Brain microvascular endothelial cell (primary cell): ENCODE measurements at regions not wholly inside any gene's neighbourhood (a gene's known extent, or its start where the extent isn't known, plus 50 kb on each side); places are given as distances from the start of the nearest gene placed in this dataset.

ENCODE experiments used
- DNase-seq: peaks from one replicate; pipeline ENCODE4 v3.0.0-alpha.2; 2020
- H3K27ac ChIP-seq: fragments of 250-450 bp; sonication (Bioruptor Pico); 2 replicates; pipeline ENCODE4 v1.5.1; 2020; ENCODE audit warnings: mild to moderate bottlenecking, moderate library complexity
- H3K27me3 ChIP-seq: fragments of 250-450 bp; sonication (Bioruptor Pico); replicated peaks from 2 replicates; pipeline ENCODE4 v1.5.1; 2020; ENCODE audit warnings: mild to moderate bottlenecking
- H3K36me3 ChIP-seq: fragments of 250-450 bp; sonication (Bioruptor Pico); replicated peaks from 2 replicates; pipeline ENCODE4 v1.5.1; 2020; ENCODE audit warnings: mild to moderate bottlenecking
- H3K4me3 ChIP-seq: 2 replicates; pipeline ENCODE4 v1.5.1; 2011; ENCODE audit warnings: low read depth, mild to moderate bottlenecking, control low read depth, low read length, moderate library complexity
- CTCF ChIP-seq: IDR thresholded peaks from 2 replicates; pipeline ENCODE4 v1.5.1; 2011; ENCODE audit warnings: low read depth, mild to moderate bottlenecking, moderate library complexity, low read length, control low read depth, inconsistent platforms; ENCODE audit errors: missing control alignments
- in situ Hi-C: cut with HindIII; loops from 2 replicates; pipeline ENCODE4 v1.10.0; 2017; ENCODE audit warnings: low sequenced_read_pairs, low pct_ligation_motif_present

- in situ Hi-C loops = no loop called here
Measured at GRCh38 chr13:94968757-94969086, 256.4 kb upstream of the SOX21 start.

GRCh38 chr13:94968040-94968756, 255.9 kb upstream of the SOX21 start:
- in situ Hi-C loops = no loop called here
- Histone ChIP-seq H3K27ac (no peak overlapping the region), H3K36me3 (no peaks in the 10 kb centered on the region), H3K27me3 (peaks cover 22% of the 10 kb centered on the region), H3K4me3 (peak overlapping the region; percentile 56)
- peak; percentile 51 for TF ChIP-seq CTCF
- DNase-seq = no peak

More at GRCh38 chr13:94968757-94969086, 256.4 kb upstream of the SOX21 start:
- no peak for DNase-seq
- no peaks in the 10 kb centered on the region for H3K36me3 ChIP-seq
- H3K27ac ChIP-seq = no peak overlapping the region
- TF ChIP-seq CTCF = no peak
- H3K27me3 ChIP-seq = peaks cover 22% of the 10 kb centered on the region
- peak overlapping the region; percentile 56 for H3K4me3 ChIP-seq

- Histone ChIP-seq H3K27me3 (peaks cover 22% of the 10 kb centered on the region), H3K36me3 (no peaks in the 10 kb centered on the region), H3K27ac (no peak overlapping the region), H3K4me3 (peak overlapping the region; percentile 56)
- TF ChIP-seq CTCF = no peak
- in situ Hi-C loops = no loop called here
- DNase-seq = no peak
Measured at GRCh38 chr13:94967183-94968039, 255.1 kb upstream of the SOX21 start.

- in situ Hi-C loops = no loop called here
- Histone ChIP-seq H3K4me3 (no peak overlapping the region), H3K36me3 (no peaks in the 10 kb centered on the region), H3K27me3 (peaks cover 22% of the 10 kb centered on the region), H3K27ac (no peak overlapping the region)
- DNase-seq = no peak
- TF ChIP-seq CTCF = no peak
Measured at GRCh38 chr13:94966422-94966955, 254.1 kb upstream of the SOX21 start.

GRCh38 chr13:94959626-94960025, 247.3 kb upstream of the SOX21 start:
- Histone ChIP-seq H3K27me3 (no peaks in the 10 kb centered on the region), H3K27ac (no peak overlapping the region), H3K36me3 (no peaks in the 10 kb centered on the region), H3K4me3 (no peak overlapping the region)
- TF ChIP-seq CTCF = no peak
- no peak for DNase-seq
- in situ Hi-C loops = no loop called here
